HFFc6 (cell line): ENCODE measurements at regions not wholly inside any gene's neighbourhood (a gene's known extent, or its start where the extent isn't known, plus 50 kb on each side); places are given as distances from the start of the nearest gene placed in this dataset.

Source experiments
- DNase-seq: peaks from one replicate; pipeline ENCODE4 v3.0.0-alpha.2; 2018
- H3K27ac Mint-ChIP-seq: 2 replicates; pipeline ENCODE4 v1.8.0; 2020; ENCODE audit warnings: mild to moderate bottlenecking, mixed read lengths
- H3K27me3 Mint-ChIP-seq: 2 replicates; pipeline ENCODE4 v1.8.0; 2021; ENCODE audit warnings: mild to moderate bottlenecking, moderate library complexity, mixed read lengths; ENCODE audit not compliant: insufficient read depth
- H3K36me3 Mint-ChIP-seq: 2 replicates; pipeline ENCODE4 v1.8.0; 2021; ENCODE audit warnings: low read depth, mixed read lengths
- H3K4me1 Mint-ChIP-seq: 2 replicates; pipeline ENCODE4 v1.8.0; 2020; ENCODE audit warnings: low read depth, mixed read lengths
- H3K4me3 Mint-ChIP-seq: 2 replicates; pipeline ENCODE4 v1.8.0; 2020; ENCODE audit warnings: mild to moderate bottlenecking, moderate library complexity, mixed read lengths
- H3K9me3 Mint-ChIP-seq: 2 replicates; pipeline ENCODE4 v1.8.0; 2020; ENCODE audit warnings: mild to moderate bottlenecking, mixed read lengths
- TF ChIP-seq, protein P1 (sequence below): fragments of 200-600 bp; sonication (generic); IDR thresholded peaks from 2 replicates; pipeline ENCODE4 v1.5.0; 2021; ENCODE audit warnings: antibody characterized with exemption, mild to moderate bottlenecking

DNA sequence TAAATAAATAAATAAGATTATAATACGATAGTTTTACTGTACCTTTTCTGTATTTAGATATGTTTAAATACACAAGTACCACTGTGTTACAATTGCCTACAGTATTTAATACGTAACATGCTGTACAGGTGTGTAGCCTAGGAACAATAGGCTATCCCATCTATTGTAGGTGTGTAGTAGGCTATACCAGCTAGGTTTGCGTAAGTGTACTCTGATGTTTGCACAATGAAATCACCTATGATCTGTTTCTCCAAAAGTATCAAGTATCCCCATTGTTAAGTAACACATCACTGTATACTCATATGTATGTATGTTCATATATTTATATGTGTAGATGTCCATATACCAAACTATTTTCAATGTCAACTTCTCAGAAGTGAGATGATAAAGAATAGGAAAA lies 118.2 kb upstream of the RND3 start:
- no peak overlapping the region for H3K27ac Mint-ChIP-seq
- DNase-seq, result no peak
- H3K9me3 Mint-ChIP-seq, result peaks cover 3% of the 10 kb centered on the region; the same call in 1 of the 2 replicates
- TF ChIP-seq, protein P1, sequence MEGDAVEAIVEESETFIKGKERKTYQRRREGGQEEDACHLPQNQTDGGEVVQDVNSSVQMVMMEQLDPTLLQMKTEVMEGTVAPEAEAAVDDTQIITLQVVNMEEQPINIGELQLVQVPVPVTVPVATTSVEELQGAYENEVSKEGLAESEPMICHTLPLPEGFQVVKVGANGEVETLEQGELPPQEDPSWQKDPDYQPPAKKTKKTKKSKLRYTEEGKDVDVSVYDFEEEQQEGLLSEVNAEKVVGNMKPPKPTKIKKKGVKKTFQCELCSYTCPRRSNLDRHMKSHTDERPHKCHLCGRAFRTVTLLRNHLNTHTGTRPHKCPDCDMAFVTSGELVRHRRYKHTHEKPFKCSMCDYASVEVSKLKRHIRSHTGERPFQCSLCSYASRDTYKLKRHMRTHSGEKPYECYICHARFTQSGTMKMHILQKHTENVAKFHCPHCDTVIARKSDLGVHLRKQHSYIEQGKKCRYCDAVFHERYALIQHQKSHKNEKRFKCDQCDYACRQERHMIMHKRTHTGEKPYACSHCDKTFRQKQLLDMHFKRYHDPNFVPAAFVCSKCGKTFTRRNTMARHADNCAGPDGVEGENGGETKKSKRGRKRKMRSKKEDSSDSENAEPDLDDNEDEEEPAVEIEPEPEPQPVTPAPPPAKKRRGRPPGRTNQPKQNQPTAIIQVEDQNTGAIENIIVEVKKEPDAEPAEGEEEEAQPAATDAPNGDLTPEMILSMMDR, result no peak
- peaks cover 60% of the 10 kb centered on the region for H3K4me1 Mint-ChIP-seq
- no peak overlapping the region for H3K4me3 Mint-ChIP-seq
- H3K27me3 Mint-ChIP-seq, result no peaks in the 10 kb centered on the region
- H3K36me3 Mint-ChIP-seq, result peaks cover 16% of the 10 kb centered on the region

DNA sequence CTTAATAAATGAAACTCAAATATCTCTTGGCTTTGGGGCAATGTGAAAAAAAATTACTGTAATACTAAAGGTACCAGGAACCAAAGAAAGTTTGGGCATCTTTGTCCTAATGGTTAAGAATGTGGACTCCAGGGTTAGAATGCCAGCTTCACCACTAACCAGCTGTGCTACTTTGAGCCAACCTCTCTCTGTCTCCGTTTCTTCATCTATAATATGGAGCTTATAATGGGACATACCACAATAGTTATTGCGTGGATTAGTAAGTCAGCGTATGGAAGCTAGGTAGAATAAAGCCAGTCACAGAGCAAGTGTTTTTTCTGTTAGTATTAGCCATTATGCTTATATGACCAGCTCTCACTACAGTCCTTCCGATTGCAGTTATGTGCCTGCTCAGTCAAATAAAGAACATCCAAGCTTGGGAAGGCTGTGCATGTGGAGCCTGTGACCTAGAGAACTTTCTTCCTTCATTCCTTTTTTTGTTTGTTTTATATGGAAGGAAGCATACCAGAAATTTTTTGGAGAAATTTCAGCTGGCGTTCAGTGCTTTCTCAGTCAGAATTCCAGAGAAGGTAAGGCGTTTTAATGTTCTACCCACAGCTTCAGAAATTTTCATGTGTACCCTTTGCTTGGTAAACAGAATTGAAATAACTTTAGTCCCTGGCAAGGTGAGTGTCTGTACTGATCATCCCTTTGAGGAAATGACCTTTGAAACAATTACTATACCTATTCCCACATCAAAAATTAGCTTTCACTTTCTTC lies 114.0 kb upstream of the RND3 start:
- Mint-ChIP-seq H3K27me3 (no peaks in the 10 kb centered on the region), H3K9me3 (peaks cover 3% of the 10 kb centered on the region; the same call in 1 of the 2 replicates), H3K27ac (peak overlapping the region; percentile 86), H3K4me3 (peak overlapping the region; percentile 85), H3K36me3 (peaks cover 9% of the 10 kb centered on the region), H3K4me1 (peaks cover 48% of the 10 kb centered on the region)
- TF ChIP-seq, protein P1, result no peak
- DNase-seq, result no peak

DNA sequence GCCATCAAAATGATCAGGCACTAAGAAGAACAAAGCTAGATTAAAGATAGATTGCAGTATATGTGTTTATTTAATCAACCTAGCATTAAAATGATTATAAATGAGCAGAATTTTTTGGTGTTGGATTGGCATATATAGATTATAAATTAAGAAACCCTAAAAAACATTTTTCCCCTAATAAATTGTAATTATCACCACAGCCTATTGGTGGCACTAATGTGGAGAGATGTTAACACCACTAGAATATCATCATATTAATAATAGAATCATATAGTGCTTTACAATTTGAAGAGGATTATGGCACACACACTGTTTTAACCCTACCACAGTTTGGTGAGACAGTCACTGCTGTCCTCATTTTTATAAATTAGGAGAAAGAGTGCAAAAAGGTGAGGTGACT lies 112.4 kb upstream of the RND3 start:
- DNase-seq, result no peak
- Mint-ChIP-seq H3K9me3 (peaks cover 3% of the 10 kb centered on the region; the same call in 1 of the 2 replicates), H3K4me1 (peaks cover 61% of the 10 kb centered on the region), H3K4me3 (no peak overlapping the region), H3K27ac (peak overlapping the region; percentile 73), H3K27me3 (no peaks in the 10 kb centered on the region), H3K36me3 (peaks cover 9% of the 10 kb centered on the region)
- TF ChIP-seq, protein P1, result peak; percentile 46

DNA sequence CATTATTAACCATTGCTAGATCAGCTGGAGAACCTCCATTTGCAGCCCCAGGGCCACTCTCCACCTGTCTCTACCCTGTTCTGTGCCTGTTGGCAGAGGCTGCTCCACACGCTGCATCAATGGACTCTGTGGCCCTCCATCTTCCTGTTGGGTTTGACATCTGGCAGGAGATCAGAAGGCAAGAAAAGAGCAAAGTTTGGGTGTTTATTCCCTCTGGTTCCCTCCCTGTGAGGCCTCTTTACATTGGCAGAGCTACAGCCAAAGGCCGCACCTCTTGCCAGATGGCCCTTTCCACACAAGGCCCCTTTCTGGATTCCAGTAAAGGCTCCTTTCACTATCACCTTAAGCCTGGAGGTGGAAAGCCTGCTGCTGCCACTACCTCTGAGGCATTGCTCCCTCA lies 110.9 kb upstream of the RND3 start:
- H3K4me3 Mint-ChIP-seq, result no peak overlapping the region
- H3K27ac Mint-ChIP-seq, result peak overlapping the region; percentile 33
- no peaks in the 10 kb centered on the region for H3K9me3 Mint-ChIP-seq
- TF ChIP-seq, protein P1, result no peak
- H3K27me3 Mint-ChIP-seq, result no peaks in the 10 kb centered on the region
- no peaks in the 10 kb centered on the region; the same call in 1 of the 2 replicates for H3K36me3 Mint-ChIP-seq
- H3K4me1 Mint-ChIP-seq, result peaks cover 73% of the 10 kb centered on the region
- no peak for DNase-seq

DNA sequence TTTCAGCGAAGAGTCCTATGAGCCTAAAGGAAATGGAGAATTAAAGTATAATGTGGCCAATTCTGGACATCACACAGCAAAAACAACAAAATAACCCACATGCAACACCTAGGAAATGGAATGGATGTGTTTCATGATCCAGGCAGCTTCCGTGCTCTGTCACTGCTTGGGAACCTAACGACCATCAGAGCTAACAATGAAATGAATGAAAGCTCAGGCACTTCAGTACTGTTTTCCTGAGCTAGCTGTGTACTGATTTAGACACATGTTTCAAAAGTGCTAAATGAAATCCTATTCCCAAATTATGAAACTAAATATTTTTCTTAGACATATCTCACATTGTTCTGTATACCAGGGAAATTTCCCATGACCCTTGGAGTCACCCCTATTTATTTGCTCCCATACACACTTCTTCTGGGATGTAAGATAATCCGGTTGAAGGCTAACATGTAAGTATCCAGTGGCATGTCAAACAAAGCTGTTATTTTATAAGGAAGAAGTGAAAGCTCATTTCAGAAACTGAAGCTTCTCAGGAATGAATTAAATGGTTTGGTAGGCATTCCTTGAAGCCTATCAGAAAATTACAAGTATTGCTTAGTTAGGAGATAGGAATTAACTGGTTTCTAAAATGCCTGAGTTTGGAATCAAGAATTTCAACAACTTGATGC lies 108.5 kb upstream of the RND3 start:
- Mint-ChIP-seq H3K27me3 (no peaks in the 10 kb centered on the region), H3K4me3 (peak overlapping the region; percentile 42), H3K9me3 (no peaks in the 10 kb centered on the region), H3K4me1 (peaks cover 85% of the 10 kb centered on the region), H3K27ac (peak overlapping the region; percentile 66), H3K36me3 (no peaks in the 10 kb centered on the region; the same call in 1 of the 2 replicates)
- peak; percentile 63 for DNase-seq
- TF ChIP-seq, protein P1, result no peak
